GM12892 (cell line): ENCODE measurements at regions not wholly inside any gene's neighbourhood (a gene's known extent, or its start where the extent isn't known, plus 50 kb on each side); places are given as distances from the start of the nearest gene placed in this dataset.

Source experiments
- POLR2A ChIP-seq: IDR thresholded peaks from 2 replicates; pipeline ENCODE4 v1.6.1; 2011; ENCODE audit warnings: low read depth, low read length, control low read depth
- POLR2AphosphoS5 ChIP-seq: IDR thresholded peaks from 2 replicates; pipeline ENCODE4 v1.6.1; 2011; ENCODE audit warnings: low read depth, low read length, control low read depth

DNA sequence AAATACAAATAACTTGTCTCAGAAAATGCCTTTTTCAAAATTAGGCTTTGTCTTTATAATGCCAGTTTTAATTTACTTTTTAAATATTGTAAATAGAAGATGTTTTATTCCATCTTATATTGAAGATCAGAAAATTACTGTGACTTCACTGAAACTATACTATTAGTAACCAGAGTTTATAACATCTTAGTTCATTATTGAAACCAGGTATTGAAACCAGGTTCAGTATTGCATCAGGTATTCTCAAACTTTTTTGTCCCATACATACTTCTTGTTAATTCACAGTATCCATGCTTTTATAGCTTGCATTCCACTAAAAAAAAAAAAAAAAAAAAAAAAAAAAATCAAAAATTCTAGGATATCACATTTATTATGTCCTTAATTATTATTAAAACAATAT lies 227.5 kb downstream of the GXYLT1 start:
- TF ChIP-seq POLR2AphosphoS5 = no peak
- TF ChIP-seq POLR2A = no peak
